ENCODE measurements at regions not wholly inside any gene's neighbourhood (a gene's known extent, or its start where the extent isn't known, plus 50 kb on each side); places are given as distances from the start of the nearest gene placed in this dataset.

- Histone ChIP-seq H3K4me3 (ENCODE audit: low read depth, low read length) (peak overlapping the region; percentile 57), H3K36me3 (ENCODE audit: control insufficient read depth in 2 of 2, insufficient read depth in 1 of 2, low read length in 2 of 2) (no peaks in the 10 kb centered on the region), H3K9me3 (ENCODE audit: control insufficient read depth, insufficient read depth, low read depth, low read length) (no peaks in the 10 kb centered on the region), H3K4me1 (ENCODE audit: control insufficient read depth, insufficient read depth, low read length) (no peaks in the 10 kb centered on the region), H3K27ac (ENCODE audit: extremely low read depth, low read depth, low read length) (peak overlapping the region; percentile 36; the same call in 1 of the 2 replicates)
- ChIA-PET CTCF (interaction anchor here (0.6 to 7.2 kb wide), 58 partner anchors 7 to 1515 kb away, joined by 3 to 117 read pairs (median 4); no protein-coding TSS in a partner anchor), POLR2A (interaction anchor here (0.5 to 1.0 kb wide), 7 partner anchors 17 to 272 kb away, joined by 3 to 5 read pairs (median 3); no protein-coding TSS in a partner anchor)
- TF ChIP-seq ZNF404 (tag by site-specific recombination; IDR thresholded peaks at IDR 0.05) (no peak), ZEB2 (tag by site-specific recombination; IDR thresholded peaks at IDR 0.05) (peak; percentile 86), ZNF521 (tag by site-specific recombination; IDR thresholded peaks at IDR 0.05) (no peak), ZNF341 (tag by site-specific recombination; IDR thresholded peaks at IDR 0.05; ENCODE audit: low read depth) (no peak), ZIC2 (tag by site-specific recombination; IDR thresholded peaks at IDR 0.05) (no peak), ZNF416 (tag by site-specific recombination; IDR thresholded peaks at IDR 0.05) (no peak), ZNF610 (tag by site-specific recombination; IDR thresholded peaks at IDR 0.05; ENCODE audit: borderline replicate concordance) (no peak), ZBTB11 (tag by site-specific recombination; conservative IDR thresholded peaks at IDR 0.05; ENCODE audit: low read depth) (no peak), KLF7 (tag by site-specific recombination; IDR thresholded peaks at IDR 0.05; ENCODE audit: borderline replicate concordance) (0 out of 2 replicates have a peak, but pooled peaks have one; percentile 32), ZNF555 (tag by site-specific recombination; conservative IDR thresholded peaks at IDR 0.05) (no peak), ZBTB48 (tag by site-specific recombination; IDR thresholded peaks at IDR 0.05) (peak; percentile 79; the same call in 1 of the 2 replicates), HOXA7 (CRISPR knock-in tag; IDR thresholded peaks at IDR 0.05; ENCODE audit: borderline replicate concordance) (no peak), YY2 (tag by site-specific recombination; IDR thresholded peaks at IDR 0.05) (no peak), ZNF677 (tag by site-specific recombination; IDR thresholded peaks at IDR 0.05) (no peak), ZNF10 (tag by site-specific recombination; IDR thresholded peaks at IDR 0.05) (0 out of 2 replicates have a peak, but pooled peaks have one; percentile 34), ZNF514 (tag by site-specific recombination; IDR thresholded peaks at IDR 0.05) (no peak), ZNF660 (tag by site-specific recombination; IDR thresholded peaks at IDR 0.05) (peak; percentile 77), ZNF394 (tag by site-specific recombination; IDR thresholded peaks at IDR 0.05; ENCODE audit: borderline replicate concordance) (peak; percentile 45; the same call in 1 of the 2 replicates), ZNF561 (tag by site-specific recombination; IDR thresholded peaks at IDR 0.05; ENCODE audit: borderline replicate concordance) (peak; percentile 83; the same call in 1 of the 2 replicates), ZNF600 (tag by site-specific recombination; IDR thresholded peaks at IDR 0.05) (peak; percentile 97), ZNF19 (tag by site-specific recombination; IDR thresholded peaks at IDR 0.05; ENCODE audit: low read depth) (no peak), ZBTB20 (tag by site-specific recombination; IDR thresholded peaks at IDR 0.05) (no peak; the same call in 1 of the 2 replicates), ZNF530 (tag by site-specific recombination; IDR thresholded peaks at IDR 0.05; ENCODE audit: low read depth) (no peak)
- TF ChIP-seq, protein P1, sequence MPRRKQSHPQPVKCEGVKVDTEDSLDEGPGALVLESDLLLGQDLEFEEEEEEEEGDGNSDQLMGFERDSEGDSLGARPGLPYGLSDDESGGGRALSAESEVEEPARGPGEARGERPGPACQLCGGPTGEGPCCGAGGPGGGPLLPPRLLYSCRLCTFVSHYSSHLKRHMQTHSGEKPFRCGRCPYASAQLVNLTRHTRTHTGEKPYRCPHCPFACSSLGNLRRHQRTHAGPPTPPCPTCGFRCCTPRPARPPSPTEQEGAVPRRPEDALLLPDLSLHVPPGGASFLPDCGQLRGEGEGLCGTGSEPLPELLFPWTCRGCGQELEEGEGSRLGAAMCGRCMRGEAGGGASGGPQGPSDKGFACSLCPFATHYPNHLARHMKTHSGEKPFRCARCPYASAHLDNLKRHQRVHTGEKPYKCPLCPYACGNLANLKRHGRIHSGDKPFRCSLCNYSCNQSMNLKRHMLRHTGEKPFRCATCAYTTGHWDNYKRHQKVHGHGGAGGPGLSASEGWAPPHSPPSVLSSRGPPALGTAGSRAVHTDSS (tag by site-specific recombination; IDR thresholded peaks at IDR 0.05) = no peak
- TF ChIP-seq, protein P2, sequence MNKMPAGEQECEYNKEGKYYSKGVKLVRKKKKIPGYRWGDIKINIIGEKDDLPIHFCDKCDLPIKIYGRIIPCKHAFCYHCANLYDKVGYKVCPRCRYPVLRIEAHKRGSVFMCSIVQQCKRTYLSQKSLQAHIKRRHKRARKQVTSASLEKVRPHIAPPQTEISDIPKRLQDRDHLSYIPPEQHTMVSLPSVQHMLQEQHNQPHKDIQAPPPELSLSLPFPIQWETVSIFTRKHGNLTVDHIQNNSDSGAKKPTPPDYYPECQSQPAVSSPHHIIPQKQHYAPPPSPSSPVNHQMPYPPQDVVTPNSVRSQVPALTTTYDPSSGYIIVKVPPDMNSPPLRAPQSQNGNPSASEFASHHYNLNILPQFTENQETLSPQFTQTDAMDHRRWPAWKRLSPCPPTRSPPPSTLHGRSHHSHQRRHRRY (tag by site-specific recombination; IDR thresholded peaks at IDR 0.05) = no peak
- TF ChIP-seq, protein P3, sequence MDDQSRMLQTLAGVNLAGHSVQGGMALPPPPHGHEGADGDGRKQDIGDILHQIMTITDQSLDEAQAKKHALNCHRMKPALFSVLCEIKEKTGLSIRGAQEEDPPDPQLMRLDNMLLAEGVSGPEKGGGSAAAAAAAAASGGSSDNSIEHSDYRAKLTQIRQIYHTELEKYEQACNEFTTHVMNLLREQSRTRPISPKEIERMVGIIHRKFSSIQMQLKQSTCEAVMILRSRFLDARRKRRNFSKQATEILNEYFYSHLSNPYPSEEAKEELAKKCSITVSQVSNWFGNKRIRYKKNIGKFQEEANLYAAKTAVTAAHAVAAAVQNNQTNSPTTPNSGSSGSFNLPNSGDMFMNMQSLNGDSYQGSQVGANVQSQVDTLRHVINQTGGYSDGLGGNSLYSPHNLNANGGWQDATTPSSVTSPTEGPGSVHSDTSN (CRISPR knock-in tag; IDR thresholded peaks at IDR 0.05) = no peak
- TF ChIP-seq, protein P4, sequence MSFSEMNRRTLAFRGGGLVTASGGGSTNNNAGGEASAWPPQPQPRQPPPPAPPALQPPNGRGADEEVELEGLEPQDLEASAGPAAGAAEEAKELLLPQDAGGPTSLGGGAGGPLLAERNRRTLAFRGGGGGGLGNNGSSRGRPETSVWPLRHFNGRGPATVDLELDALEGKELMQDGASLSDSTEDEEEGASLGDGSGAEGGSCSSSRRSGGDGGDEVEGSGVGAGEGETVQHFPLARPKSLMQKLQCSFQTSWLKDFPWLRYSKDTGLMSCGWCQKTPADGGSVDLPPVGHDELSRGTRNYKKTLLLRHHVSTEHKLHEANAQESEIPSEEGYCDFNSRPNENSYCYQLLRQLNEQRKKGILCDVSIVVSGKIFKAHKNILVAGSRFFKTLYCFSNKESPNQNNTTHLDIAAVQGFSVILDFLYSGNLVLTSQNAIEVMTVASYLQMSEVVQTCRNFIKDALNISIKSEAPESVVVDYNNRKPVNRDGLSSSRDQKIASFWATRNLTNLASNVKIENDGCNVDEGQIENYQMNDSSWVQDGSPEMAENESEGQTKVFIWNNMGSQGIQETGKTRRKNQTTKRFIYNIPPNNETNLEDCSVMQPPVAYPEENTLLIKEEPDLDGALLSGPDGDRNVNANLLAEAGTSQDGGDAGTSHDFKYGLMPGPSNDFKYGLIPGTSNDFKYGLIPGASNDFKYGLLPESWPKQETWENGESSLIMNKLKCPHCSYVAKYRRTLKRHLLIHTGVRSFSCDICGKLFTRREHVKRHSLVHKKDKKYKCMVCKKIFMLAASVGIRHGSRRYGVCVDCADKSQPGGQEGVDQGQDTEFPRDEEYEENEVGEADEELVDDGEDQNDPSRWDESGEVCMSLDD (tag by site-specific recombination; IDR thresholded peaks at IDR 0.05) = peak; percentile 35; the same call in 1 of the 2 replicates
These were observed 51.0 kb upstream of the TCF21 start for GRCh38 chr6:133837801-133838349.

All from HEK293 (cell line).